GM06990 (cell line): ENCODE measurements at regions not wholly inside any gene's neighbourhood (a gene's known extent, or its start where the extent isn't known, plus 50 kb on each side); places are given as distances from the start of the nearest gene placed in this dataset.

Source experiments
- DNase-seq: peaks from one replicate; pipeline ENCODE4 v3.0.0-alpha.2; 2011; ENCODE audit not compliant: insufficient read length; ENCODE audit errors: extremely low read depth
- H3K27me3 ChIP-seq: replicated peaks from 2 replicates; pipeline ENCODE4 v1.6.0; 2011; ENCODE audit warnings: low read length; ENCODE audit not compliant: control insufficient read depth, insufficient read depth
- H3K36me3 ChIP-seq: 2 replicates; pipeline ENCODE4 v1.5.1; 2011; ENCODE audit warnings: low read length; ENCODE audit not compliant: control insufficient read depth, insufficient read depth
- H3K4me3 ChIP-seq: replicated peaks from 2 replicates; pipeline ENCODE4 v1.5.1; 2011; ENCODE audit warnings: low read depth, mild to moderate bottlenecking, control low read depth, low read length
- TF ChIP-seq, protein P1 (sequence below): IDR thresholded peaks from 2 replicates; pipeline ENCODE4 v1.5.1; 2011; ENCODE audit warnings: low read length, control low read depth, mild to moderate bottlenecking, inconsistent platforms; ENCODE audit not compliant: insufficient read depth, poor library complexity, severe bottlenecking

DNA sequence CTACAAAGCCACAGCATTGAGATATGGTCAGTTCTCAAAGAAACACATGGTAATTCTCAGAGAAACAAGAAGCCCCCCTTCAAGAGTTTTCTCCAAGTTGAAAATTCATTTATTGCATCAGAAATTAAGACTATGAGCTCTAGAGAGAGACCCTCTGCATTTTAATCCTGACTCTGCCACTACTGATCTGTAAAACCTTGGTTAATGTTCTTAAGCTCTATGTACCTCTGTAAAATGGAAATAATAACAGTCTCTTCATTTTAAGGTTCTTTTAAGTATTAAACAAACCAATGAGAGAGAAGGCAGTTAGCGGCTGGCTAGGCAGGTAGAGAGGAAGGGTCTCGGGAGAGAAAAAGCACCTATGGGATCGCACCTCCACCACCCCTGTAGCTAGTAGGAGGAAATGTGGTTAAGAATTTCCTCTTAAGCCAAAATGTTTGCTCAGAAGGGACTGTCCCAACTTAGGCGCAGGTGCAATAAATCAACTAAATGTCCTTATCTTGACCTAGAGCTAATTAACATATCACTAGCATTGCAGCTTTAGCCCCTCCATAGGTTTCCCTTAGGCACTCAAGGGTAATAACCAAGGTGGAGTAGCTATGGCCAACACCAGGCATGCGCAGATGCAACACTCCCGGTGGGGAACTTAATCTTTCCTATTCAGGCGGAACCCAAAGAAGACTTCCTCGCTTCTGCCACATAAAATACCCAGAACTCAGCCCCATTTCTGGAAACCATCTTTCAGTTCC is 1685.4 kb downstream of the MRPL39 start:
- Histone ChIP-seq H3K4me3 (no peak overlapping the region), H3K36me3 (no peaks in the 10 kb centered on the region), H3K27me3 (no peaks in the 10 kb centered on the region)
- DNase-seq = no peak
- TF ChIP-seq, protein P1, sequence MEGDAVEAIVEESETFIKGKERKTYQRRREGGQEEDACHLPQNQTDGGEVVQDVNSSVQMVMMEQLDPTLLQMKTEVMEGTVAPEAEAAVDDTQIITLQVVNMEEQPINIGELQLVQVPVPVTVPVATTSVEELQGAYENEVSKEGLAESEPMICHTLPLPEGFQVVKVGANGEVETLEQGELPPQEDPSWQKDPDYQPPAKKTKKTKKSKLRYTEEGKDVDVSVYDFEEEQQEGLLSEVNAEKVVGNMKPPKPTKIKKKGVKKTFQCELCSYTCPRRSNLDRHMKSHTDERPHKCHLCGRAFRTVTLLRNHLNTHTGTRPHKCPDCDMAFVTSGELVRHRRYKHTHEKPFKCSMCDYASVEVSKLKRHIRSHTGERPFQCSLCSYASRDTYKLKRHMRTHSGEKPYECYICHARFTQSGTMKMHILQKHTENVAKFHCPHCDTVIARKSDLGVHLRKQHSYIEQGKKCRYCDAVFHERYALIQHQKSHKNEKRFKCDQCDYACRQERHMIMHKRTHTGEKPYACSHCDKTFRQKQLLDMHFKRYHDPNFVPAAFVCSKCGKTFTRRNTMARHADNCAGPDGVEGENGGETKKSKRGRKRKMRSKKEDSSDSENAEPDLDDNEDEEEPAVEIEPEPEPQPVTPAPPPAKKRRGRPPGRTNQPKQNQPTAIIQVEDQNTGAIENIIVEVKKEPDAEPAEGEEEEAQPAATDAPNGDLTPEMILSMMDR = no peak

DNA sequence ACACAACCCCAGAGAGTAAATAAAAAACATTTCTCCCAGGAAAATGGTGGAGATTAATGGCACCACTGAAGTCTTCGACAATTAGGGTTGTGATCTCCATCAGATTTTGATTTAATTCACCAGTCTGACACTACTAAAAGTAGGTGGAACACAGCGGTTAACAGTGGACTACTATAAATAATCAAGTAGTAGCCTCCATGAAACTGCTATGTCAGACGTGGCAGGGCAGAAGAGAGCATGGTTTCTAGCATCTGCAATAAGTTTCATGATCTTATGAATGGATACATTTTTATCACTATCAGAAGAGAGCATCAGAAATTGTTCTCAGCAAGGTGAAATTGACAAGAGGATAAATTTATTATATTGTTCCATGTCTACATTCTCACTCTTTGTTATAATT is 1706.6 kb downstream of the MRPL39 start:
- DNase-seq = no peak
- H3K36me3 ChIP-seq = no peaks in the 10 kb centered on the region
- no peaks in the 10 kb centered on the region for H3K27me3 ChIP-seq
- TF ChIP-seq, protein P1 = no peak
- H3K4me3 ChIP-seq = no peak overlapping the region

DNA sequence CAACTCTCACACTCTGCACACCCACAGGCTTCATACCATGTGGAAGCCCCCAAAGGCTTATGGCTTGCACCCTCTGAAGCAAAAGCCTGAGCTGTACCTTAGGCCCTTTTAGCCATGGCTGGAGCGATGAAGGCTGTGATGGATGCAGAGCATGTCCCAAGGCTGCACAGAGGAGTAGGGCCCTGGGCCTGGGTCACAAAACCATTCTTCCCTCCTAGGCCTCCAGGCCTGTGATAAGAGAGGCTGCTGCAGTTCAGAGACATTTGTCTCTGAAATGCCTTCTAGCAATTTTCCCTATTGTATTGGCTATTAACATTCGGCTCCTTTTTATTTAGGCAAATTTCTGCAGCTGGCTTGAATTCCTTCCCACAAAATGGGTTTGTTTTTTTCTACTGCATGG is 1707.7 kb downstream of the MRPL39 start:
- no peak overlapping the region for H3K4me3 ChIP-seq
- no peaks in the 10 kb centered on the region for H3K36me3 ChIP-seq
- H3K27me3 ChIP-seq = no peaks in the 10 kb centered on the region
- TF ChIP-seq, protein P1 = no peak
- DNase-seq = no peak

DNA sequence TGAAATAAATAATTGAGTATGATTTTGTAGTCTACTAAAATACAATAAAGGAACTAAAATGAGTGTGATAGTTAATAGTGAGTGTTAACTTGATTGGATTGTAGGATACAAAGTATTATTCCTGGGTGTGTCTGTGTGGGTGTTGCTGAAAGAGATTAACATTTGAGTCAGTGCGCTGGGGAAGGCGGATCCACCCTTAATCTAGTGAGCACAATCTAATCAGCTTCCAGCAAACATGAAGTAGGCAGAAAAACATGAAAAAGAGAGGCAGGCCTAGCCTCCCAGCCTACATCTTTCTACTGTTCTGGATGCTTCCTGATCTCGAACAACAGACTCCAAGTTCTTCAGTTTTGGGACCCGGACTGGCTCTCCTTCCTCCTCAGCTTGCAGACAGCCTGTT is 1716.6 kb downstream of the MRPL39 start:
- TF ChIP-seq, protein P1 = no peak
- Histone ChIP-seq H3K36me3 (no peaks in the 10 kb centered on the region), H3K27me3 (no peaks in the 10 kb centered on the region), H3K4me3 (no peak overlapping the region)
- no peak for DNase-seq

DNA sequence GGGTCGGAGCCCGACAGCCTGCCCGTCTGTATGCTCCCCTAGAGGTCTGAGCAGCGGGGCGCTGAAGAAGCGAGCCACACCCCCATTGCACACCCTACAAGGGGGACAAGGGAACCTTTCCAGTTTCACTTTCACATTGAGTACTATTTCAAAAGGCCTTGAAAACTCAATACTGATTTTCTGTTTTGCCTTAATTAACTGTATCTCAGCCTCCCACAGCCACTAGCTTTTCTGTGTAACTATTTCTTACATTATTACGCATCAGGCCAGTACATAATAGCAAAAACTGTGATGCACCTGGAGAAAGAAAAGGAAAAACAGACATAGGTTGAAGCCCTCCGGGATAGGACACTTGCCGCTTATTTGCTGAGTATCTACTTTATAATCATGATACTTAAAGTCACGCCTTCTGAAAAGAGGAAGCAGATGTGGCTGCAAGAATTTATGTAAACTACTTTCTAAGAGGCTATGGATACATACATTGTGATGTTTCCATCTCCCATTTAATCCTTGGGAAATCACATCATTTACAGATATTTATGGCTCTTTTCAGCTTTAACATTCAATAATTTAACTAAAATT is 1719.5 kb downstream of the MRPL39 start:
- TF ChIP-seq, protein P1 = no peak
- DNase-seq = no peak
- H3K27me3 ChIP-seq = no peaks in the 10 kb centered on the region
- no peak overlapping the region for H3K4me3 ChIP-seq
- no peaks in the 10 kb centered on the region for H3K36me3 ChIP-seq
